GM23338 (cell line): ENCODE measurements at regions not wholly inside any gene's neighbourhood (a gene's known extent, or its start where the extent isn't known, plus 50 kb on each side); places are given as distances from the start of the nearest gene placed in this dataset.

ENCODE experiments used
- ATAC-seq: fragments of 200-7000 bp; cut with Tn5 transposase; 3 replicates; pipeline ENCODE4 v1.9.1; 2020
- DNase-seq: peaks from one replicate; pipeline ENCODE4 v3.0.0-alpha.2; 2015; ENCODE audit warnings: low spot score
- H2AFZ ChIP-seq: fragments of 200-600 bp; sonication (generic); 2 replicates; pipeline ENCODE4 v1.8.0; 2016; ENCODE audit warnings: antibody characterized with exemption, mild to moderate bottlenecking, moderate library complexity
- H3F3A ChIP-seq: fragments of 200-600 bp; sonication (generic); replicated peaks from 2 replicates; pipeline ENCODE4 v1.8.0; 2017; ENCODE audit warnings: antibody characterized with exemption, mixed run types, low read depth
- H3K27ac ChIP-seq: fragments of 200-600 bp; sonication (generic); 2 replicates; pipeline ENCODE4 v1.6.1; 2016; ENCODE audit warnings: low read depth
- H3K27me3 ChIP-seq: fragments of 200-600 bp; sonication (generic); 2 replicates; pipeline ENCODE4 v1.8.0; 2016; ENCODE audit warnings: mild to moderate bottlenecking, mixed run types, moderate library complexity; ENCODE audit not compliant: insufficient read depth
- H3K36me3 ChIP-seq: fragments of 200-600 bp; sonication (generic); 2 replicates; pipeline ENCODE4 v1.8.0; 2016; ENCODE audit warnings: mild to moderate bottlenecking; ENCODE audit not compliant: insufficient read depth
- H3K4me1 ChIP-seq: fragments of 200-600 bp; sonication (generic); 2 replicates; pipeline ENCODE4 v1.8.0; 2016; ENCODE audit warnings: mild to moderate bottlenecking, moderate library complexity; ENCODE audit not compliant: insufficient read depth
- H3K4me2 ChIP-seq: fragments of 200-600 bp; sonication (generic); 2 replicates; pipeline ENCODE4 v1.7.1; 2017; ENCODE audit warnings: mixed run types
- H3K4me3 ChIP-seq: fragments of 200-600 bp; sonication (generic); 2 replicates; pipeline ENCODE4 v1.6.1; 2016; ENCODE audit warnings: mixed run types
- H3K79me2 ChIP-seq: fragments of 200-600 bp; sonication (generic); replicated peaks from 2 replicates; pipeline ENCODE4 v1.8.0; 2017; ENCODE audit warnings: mild to moderate bottlenecking; ENCODE audit not compliant: insufficient read depth
- H3K9me2 ChIP-seq: fragments of 200-600 bp; sonication (generic); 2 replicates; pipeline ENCODE4 v1.8.0; 2017; ENCODE audit not compliant: insufficient read depth
- H4K20me1 ChIP-seq: fragments of 200-600 bp; sonication (generic); replicated peaks from 2 replicates; pipeline ENCODE4 v1.8.0; 2017; ENCODE audit warnings: mild to moderate bottlenecking; ENCODE audit not compliant: insufficient read depth
- H3K27ac Mint-ChIP-seq: 2 replicates; pipeline ENCODE4 v1.8.0; 2020; ENCODE audit warnings: inconsistent platforms, mild to moderate bottlenecking, moderate library complexity, mixed read lengths
- H3K27me3 Mint-ChIP-seq: 3 replicates; pipeline ENCODE4 v1.8.0; 2022; ENCODE audit warnings: low read depth, mild to moderate bottlenecking, moderate library complexity, mixed read lengths, inconsistent platforms; ENCODE audit not compliant: insufficient read depth, poor library complexity
- H3K36me3 Mint-ChIP-seq: 3 replicates; pipeline ENCODE4 v1.8.0; 2021; ENCODE audit warnings: low read depth, mild to moderate bottlenecking, inconsistent platforms, moderate library complexity, mixed read lengths
- H3K4me1 Mint-ChIP-seq: 3 replicates; pipeline ENCODE4 v1.8.0; 2020; ENCODE audit warnings: mild to moderate bottlenecking, inconsistent platforms, mixed read lengths
- H3K4me3 Mint-ChIP-seq: 3 replicates; pipeline ENCODE4 v1.8.0; 2021; ENCODE audit warnings: moderate library complexity, mild to moderate bottlenecking, inconsistent platforms, mixed read lengths
- H3K9me3 Mint-ChIP-seq: 3 replicates; pipeline ENCODE4 v1.8.0; 2020; ENCODE audit warnings: moderate library complexity, mild to moderate bottlenecking, inconsistent platforms, mixed read lengths
- CREB1 ChIP-seq: fragments of 250-450 bp; sonication (Bioruptor Pico); IDR thresholded peaks from 2 replicates; pipeline ENCODE4 v1.5.0; 2020; ENCODE audit warnings: low read depth, mild to moderate bottlenecking, moderate library complexity
- EZH2 ChIP-seq: fragments of 200-600 bp; sonication (generic); IDR thresholded peaks from one replicate; pipeline ENCODE4 v1.8.0; 2017; ENCODE audit warnings: antibody characterized with exemption, mild to moderate bottlenecking, low read depth; ENCODE audit not compliant: unreplicated experiment
- EZH2phosphoT487 ChIP-seq: fragments of 200-600 bp; sonication (generic); IDR thresholded peaks from one replicate; pipeline ENCODE4 v1.8.1; 2018; ENCODE audit warnings: antibody characterized with exemption; ENCODE audit not compliant: unreplicated experiment
- JUNB ChIP-seq: IDR thresholded peaks from one replicate; pipeline ENCODE4 v1.6.1; 2016; ENCODE audit warnings: antibody characterized with exemption; ENCODE audit not compliant: unreplicated experiment
- NANOG ChIP-seq: IDR thresholded peaks from 2 replicates; pipeline ENCODE4 v1.6.1; 2016; ENCODE audit warnings: antibody characterized with exemption, borderline replicate concordance
- POLR2AphosphoS5 ChIP-seq: IDR thresholded peaks from 2 replicates; pipeline ENCODE4 v1.6.1; 2016; ENCODE audit warnings: antibody characterized with exemption, low read depth
- REST ChIP-seq: IDR thresholded peaks from one replicate; pipeline ENCODE4 v1.6.1; 2018; ENCODE audit warnings: antibody characterized with exemption; ENCODE audit not compliant: unreplicated experiment
- STAT1 ChIP-seq: IDR thresholded peaks from one replicate; pipeline ENCODE4 v1.6.1; 2016; ENCODE audit warnings: antibody characterized with exemption; ENCODE audit not compliant: unreplicated experiment
- ZNF331 ChIP-seq: fragments of 250-450 bp; sonication (Bioruptor Pico); IDR thresholded peaks from 2 replicates; pipeline ENCODE4 v1.5.0; 2020; ENCODE audit warnings: low read depth, mild to moderate bottlenecking, moderate library complexity
- ZNF462 ChIP-seq: fragments of 250-450 bp; sonication (Bioruptor Pico); IDR thresholded peaks from 2 replicates; pipeline ENCODE4 v1.5.0; 2020; ENCODE audit warnings: mild to moderate bottlenecking, moderate library complexity
- TF ChIP-seq, protein P1 (sequence below), 2 experiments: fragments of 200-600 bp in 1 of 2; sonication (generic) in 1 of 2; conservative IDR thresholded peaks; 2 replicates each; pipeline versions ENCODE4 v1.5.1 to v1.6.1; 2016 to 2017; ENCODE audit warnings: antibody characterized with exemption in 2 of 2, low read depth in 2 of 2, mild to moderate bottlenecking in 2 of 2, moderate library complexity in 1 of 2

DNA sequence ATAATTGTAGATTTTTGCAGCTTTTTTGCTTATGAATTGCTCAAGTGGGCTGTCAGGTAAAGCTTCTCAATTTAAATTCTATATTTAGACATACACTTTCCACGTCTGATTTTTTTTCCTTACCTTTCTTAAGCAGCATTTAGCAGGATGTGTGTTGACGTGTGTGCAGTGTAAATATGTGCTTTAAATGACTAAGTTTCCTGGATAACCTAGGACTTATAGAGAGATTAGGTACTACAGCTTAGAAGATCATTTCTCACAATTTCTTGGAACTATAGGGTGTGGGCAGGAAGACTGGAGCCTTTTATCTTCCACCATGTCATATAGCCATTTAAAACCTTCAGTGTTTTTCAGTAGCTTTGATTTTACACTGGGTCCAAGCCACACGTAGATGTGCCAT, 263.5 kb downstream of the NOVA1 start (continued):
- TF ChIP-seq, protein P1, sequence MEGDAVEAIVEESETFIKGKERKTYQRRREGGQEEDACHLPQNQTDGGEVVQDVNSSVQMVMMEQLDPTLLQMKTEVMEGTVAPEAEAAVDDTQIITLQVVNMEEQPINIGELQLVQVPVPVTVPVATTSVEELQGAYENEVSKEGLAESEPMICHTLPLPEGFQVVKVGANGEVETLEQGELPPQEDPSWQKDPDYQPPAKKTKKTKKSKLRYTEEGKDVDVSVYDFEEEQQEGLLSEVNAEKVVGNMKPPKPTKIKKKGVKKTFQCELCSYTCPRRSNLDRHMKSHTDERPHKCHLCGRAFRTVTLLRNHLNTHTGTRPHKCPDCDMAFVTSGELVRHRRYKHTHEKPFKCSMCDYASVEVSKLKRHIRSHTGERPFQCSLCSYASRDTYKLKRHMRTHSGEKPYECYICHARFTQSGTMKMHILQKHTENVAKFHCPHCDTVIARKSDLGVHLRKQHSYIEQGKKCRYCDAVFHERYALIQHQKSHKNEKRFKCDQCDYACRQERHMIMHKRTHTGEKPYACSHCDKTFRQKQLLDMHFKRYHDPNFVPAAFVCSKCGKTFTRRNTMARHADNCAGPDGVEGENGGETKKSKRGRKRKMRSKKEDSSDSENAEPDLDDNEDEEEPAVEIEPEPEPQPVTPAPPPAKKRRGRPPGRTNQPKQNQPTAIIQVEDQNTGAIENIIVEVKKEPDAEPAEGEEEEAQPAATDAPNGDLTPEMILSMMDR (conservative IDR thresholded peaks at IDR 0.05; ENCODE audit: low read depth in 2 of 2): no peak
- TF ChIP-seq NANOG (no peak), ZNF331 (CRISPR knock-in tag) (no peak), REST (no peak), EZH2phosphoT487 (no peak), POLR2AphosphoS5 (no peak), STAT1 (no peak), CREB1 (CRISPR knock-in tag) (no peak), EZH2 (no peak), JUNB (no peak)

GRCh38 chr14:26332966-26333365, 264.9 kb downstream of the NOVA1 start:
- Histone ChIP-seq H3K4me1 (no peaks in the 10 kb centered on the region), H3K27me3 (no peaks in the 10 kb centered on the region), H3K36me3 (no peaks in the 10 kb centered on the region), H3K79me2 (no peaks in the 10 kb centered on the region), H4K20me1 (no peaks in the 10 kb centered on the region), H3K9me2 (peaks cover 4% of the 10 kb centered on the region; the same call in 1 of the 2 replicates), H2AFZ (no peak overlapping the region), H3K4me2 (no peak overlapping the region), H3K4me3 (no peak overlapping the region), H3F3A (no peaks in the 10 kb centered on the region), H3K27ac (no peak overlapping the region)
- ATAC-seq (no peak), DNase-seq (no peak)
- Mint-ChIP-seq H3K4me1 (no peaks in the 10 kb centered on the region), H3K27ac (no peak overlapping the region), H3K4me3 (no peak overlapping the region), H3K27me3 (no peaks in the 10 kb centered on the region), H3K36me3 (no peaks in the 10 kb centered on the region), H3K9me3 (no peaks in the 10 kb centered on the region)
- TF ChIP-seq, protein P1 (conservative IDR thresholded peaks at IDR 0.05; ENCODE audit: low read depth in 2 of 2): no peak
- no peak for TF ChIP-seq ZNF462
